ENCODE measurements at regions not wholly inside any gene's neighbourhood (a gene's known extent, or its start where the extent isn't known, plus 50 kb on each side); places are given as distances from the start of the nearest gene placed in this dataset.

DNA sequence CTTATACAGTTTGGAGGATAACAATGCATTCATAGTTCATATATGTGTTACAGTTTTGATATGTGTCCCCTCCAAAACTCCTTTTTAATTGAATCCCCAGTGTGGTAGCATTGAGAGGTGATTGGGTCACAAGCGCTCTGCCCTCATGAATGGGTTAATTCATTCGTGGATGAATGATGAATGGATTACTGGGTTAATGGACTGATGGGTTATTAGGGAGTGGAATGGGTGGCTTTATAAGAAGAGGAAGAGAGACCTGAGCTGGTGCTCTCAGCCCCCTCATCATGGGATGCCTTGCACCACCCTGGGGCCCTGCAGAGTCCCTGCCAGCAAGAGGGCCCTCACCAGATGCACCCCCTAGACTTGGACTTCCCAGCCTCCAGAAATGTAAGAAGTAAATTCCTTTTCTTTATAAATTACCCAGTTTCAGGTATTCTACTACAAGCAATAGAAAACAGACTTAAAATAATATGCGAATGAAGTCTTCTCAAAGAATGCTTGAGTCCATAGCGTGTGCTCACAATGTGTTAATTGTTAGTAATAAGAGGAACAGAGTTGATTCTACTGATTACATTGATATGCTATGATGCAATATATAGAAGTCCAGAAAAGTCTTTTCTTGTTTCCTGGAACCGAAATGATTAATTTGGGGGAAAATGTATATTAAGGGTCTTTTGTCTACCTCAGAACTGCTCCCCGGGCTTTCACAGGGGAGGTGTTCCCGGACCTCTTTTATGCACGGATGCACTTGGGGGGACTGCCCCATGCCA, 190.2 kb downstream of the ERCC6L2 start:
- Histone ChIP-seq H3K9me3 (ENCODE audit: control insufficient read depth in 2 of 2, insufficient read depth in 1 of 2, low read depth in 1 of 2, low read length in 1 of 2) (no peaks in the 10 kb centered on the region), H3K4me1 (ENCODE audit: control insufficient read depth in 3 of 3, insufficient read depth in 2 of 3, low read depth in 1 of 3, low read length in 2 of 3) (peaks cover 0 to 2% (median 0%) of the 10 kb centered on the region in 3 donors), H3K27ac (ENCODE audit: low read depth in 1 of 3, low read length in 2 of 3) (no peak overlapping the region), H3K36me3 (ENCODE audit: control insufficient read depth in 3 of 3, insufficient read depth in 2 of 3, low read depth in 1 of 3, low read length in 3 of 3) (no peaks in the 10 kb centered on the region), H3K27me3 (ENCODE audit: control insufficient read depth in 3 of 3, insufficient read depth in 3 of 3, low read length in 3 of 3) (no peaks in the 10 kb centered on the region), H3K4me3 (ENCODE audit: low read depth in 1 of 3, low read length in 3 of 3) (no peak overlapping the region)
- 90 to 93% (median 90%) methylated on average over 8 of the region's 8 CpGs for WGBS, 3 donors
- no peak for FAIRE-seq
- no peak for DNase-seq

DNA sequence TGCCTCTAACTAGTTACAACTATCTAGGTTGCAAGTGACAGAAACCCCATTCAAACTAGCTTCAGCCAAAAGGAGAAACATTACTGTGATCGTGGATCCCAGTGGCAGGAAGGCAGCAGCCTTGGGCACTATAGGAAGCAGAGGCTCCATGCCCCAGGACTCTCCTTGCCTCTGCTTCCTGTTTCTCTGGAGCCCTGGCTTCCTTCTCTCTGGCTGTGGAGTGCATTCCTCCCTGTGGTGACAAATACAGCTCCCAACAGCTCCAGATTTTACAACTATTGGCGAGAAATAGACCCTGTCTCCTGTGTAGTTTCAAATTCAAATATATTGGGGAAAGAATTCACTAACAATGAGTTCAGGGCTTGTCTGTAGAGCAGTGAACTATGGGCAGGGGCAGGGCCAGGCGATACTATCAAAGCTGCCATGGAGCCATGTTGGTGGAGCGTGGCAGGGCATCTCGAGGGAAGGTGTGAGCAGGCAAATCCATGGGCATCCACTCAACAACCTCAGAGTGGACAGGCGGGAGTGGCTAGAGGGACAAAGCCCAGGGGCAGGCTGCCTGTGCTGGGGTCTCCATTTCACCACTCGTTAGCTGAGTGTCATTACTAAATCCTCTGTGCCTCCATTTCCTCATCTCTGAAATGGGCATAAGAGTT, 189.5 kb downstream of the ERCC6L2 start:
- Histone ChIP-seq H3K9me3 (ENCODE audit: control insufficient read depth in 2 of 2, insufficient read depth in 1 of 2, low read depth in 1 of 2, low read length in 1 of 2) (no peaks in the 10 kb centered on the region), H3K4me1 (ENCODE audit: control insufficient read depth in 3 of 3, insufficient read depth in 2 of 3, low read depth in 1 of 3, low read length in 2 of 3) (peaks cover 0 to 2% (median 0%) of the 10 kb centered on the region in 3 donors), H3K27me3 (ENCODE audit: control insufficient read depth in 3 of 3, insufficient read depth in 3 of 3, low read length in 3 of 3) (no peaks in the 10 kb centered on the region), H3K36me3 (ENCODE audit: control insufficient read depth in 3 of 3, insufficient read depth in 2 of 3, low read depth in 1 of 3, low read length in 3 of 3) (no peaks in the 10 kb centered on the region), H3K4me3 (ENCODE audit: low read depth in 1 of 3, low read length in 3 of 3) (no peak overlapping the region), H3K27ac (ENCODE audit: low read depth in 1 of 3, low read length in 2 of 3) (no peak overlapping the region)
- FAIRE-seq: no peak
- 87 to 94% (median 93%) methylated on average over 7 of the region's 7 CpGs for WGBS, 3 donors
- DNase-seq: no peak

DNA sequence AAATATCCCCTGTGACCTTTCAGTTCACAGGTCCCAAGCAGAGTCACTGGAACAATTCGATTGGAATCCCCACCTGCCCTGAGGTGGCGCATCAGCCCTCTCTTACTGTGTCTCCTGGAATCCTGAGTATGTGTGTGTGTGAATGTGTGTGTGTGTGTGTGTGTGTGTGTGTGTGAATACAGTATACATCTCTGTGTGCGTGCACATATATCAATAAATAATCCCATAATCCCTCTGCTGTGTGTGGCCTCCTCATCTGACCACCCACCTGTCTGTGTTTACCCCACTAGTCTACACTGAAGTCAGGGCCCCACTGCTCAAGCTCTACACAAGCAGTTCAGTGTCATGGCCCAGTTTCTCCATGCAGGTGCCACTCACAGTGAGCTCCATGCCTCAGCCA, 187.4 kb downstream of the ERCC6L2 start:
- DNase-seq: no peak
- FAIRE-seq: no peak
- no peaks in the 10 kb centered on the region for H3K27me3 ChIP-seq (ENCODE audit: control insufficient read depth in 3 of 3, insufficient read depth in 3 of 3, low read length in 3 of 3)
- no peak overlapping the region for H3K4me3 ChIP-seq (ENCODE audit: low read depth in 1 of 3, low read length in 3 of 3)
- WGBS, 3 donors: 82 to 86% (median 83%) methylated on average over 3 of the region's 3 CpGs
- no peak overlapping the region for H3K27ac ChIP-seq (ENCODE audit: low read depth in 1 of 3, low read length in 2 of 3)
- H3K36me3 ChIP-seq (ENCODE audit: control insufficient read depth in 3 of 3, insufficient read depth in 2 of 3, low read depth in 1 of 3, low read length in 3 of 3): no peaks in the 10 kb centered on the region
- H3K4me1 ChIP-seq (ENCODE audit: control insufficient read depth in 3 of 3, insufficient read depth in 2 of 3, low read depth in 1 of 3, low read length in 2 of 3): peaks cover 0 to 2% (median 0%) of the 10 kb centered on the region in 3 donors
- H3K9me3 ChIP-seq (ENCODE audit: control insufficient read depth in 2 of 2, insufficient read depth in 1 of 2, low read depth in 1 of 2, low read length in 1 of 2): no peaks in the 10 kb centered on the region

DNA sequence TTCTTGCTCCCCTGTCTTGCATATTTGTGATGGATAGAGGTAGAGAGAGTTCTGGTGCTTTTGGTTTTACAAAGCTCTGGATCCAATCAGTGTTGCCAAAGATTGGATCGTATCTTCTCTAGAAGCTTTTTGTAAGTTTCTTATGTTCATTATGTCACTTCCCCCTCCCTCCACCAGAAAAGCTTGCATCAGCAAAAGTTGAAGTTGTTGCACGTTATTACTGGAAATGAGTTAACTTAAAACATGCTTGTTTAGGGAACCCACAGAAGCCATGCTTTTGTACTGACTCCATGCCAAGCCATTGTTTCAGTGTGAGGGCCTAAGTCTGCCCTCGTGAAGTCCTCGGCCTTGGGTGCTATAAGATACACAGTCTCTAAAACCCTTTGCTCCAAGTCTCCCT, 186.5 kb downstream of the ERCC6L2 start:
- no peaks in the 10 kb centered on the region for H3K27me3 ChIP-seq (ENCODE audit: control insufficient read depth in 3 of 3, insufficient read depth in 3 of 3, low read length in 3 of 3)
- FAIRE-seq: no peak
- no peak overlapping the region for H3K27ac ChIP-seq (ENCODE audit: low read depth in 1 of 3, low read length in 2 of 3)
- no peaks in the 10 kb centered on the region for H3K36me3 ChIP-seq (ENCODE audit: control insufficient read depth in 3 of 3, insufficient read depth in 2 of 3, low read depth in 1 of 3, low read length in 3 of 3)
- H3K4me1 ChIP-seq (ENCODE audit: control insufficient read depth in 3 of 3, insufficient read depth in 2 of 3, low read depth in 1 of 3, low read length in 2 of 3): peaks cover 0 to 2% (median 0%) of the 10 kb centered on the region in 3 donors
- WGBS, 3 donors: 63 to 88% (median 70%) methylated on average over 4 of the region's 4 CpGs
- no peak for DNase-seq
- no peaks in the 10 kb centered on the region for H3K9me3 ChIP-seq (ENCODE audit: control insufficient read depth in 2 of 2, insufficient read depth in 1 of 2, low read depth in 1 of 2, low read length in 1 of 2)
- no peak overlapping the region for H3K4me3 ChIP-seq (ENCODE audit: low read depth in 1 of 3, low read length in 3 of 3)

DNA sequence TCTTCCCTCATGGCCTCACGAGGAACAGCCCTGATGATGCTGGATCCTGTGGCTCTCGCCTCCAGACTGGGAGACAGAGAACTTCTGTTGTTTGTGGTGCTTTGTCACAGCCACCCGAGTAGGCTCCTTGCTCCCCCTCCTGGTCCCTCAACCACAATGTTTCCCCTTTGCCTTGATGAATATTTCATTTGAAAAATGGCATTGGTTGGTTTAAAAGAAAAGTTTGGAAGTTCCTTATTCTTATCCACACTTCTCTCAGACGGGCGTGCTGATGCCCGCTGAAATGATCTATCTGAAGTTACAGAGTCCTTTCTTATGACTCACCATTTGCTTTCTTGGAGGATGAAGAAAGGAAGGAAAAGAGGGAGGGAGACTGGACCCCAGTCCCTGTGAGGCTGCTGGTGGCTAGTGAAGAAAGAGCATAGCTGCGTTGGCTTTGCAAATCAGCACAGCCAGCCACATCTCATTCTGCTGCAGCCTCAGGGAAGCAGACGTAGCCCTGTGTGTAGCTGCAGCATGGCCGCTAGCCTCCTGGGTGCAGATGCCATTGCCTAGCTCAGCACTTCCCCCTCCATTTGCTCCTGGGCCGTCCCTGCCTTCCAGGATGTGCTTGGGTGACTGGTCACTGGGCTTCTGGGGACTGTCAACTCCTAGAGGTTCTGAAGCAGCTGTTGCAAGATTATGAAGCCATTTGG, 185.9 kb downstream of the ERCC6L2 start:
- Histone ChIP-seq H3K4me1 (ENCODE audit: control insufficient read depth in 3 of 3, insufficient read depth in 2 of 3, low read depth in 1 of 3, low read length in 2 of 3) (peaks cover 0 to 2% (median 0%) of the 10 kb centered on the region in 3 donors), H3K36me3 (ENCODE audit: control insufficient read depth in 3 of 3, insufficient read depth in 2 of 3, low read depth in 1 of 3, low read length in 3 of 3) (no peaks in the 10 kb centered on the region), H3K27me3 (ENCODE audit: control insufficient read depth in 3 of 3, insufficient read depth in 3 of 3, low read length in 3 of 3) (no peaks in the 10 kb centered on the region), H3K27ac (ENCODE audit: low read depth in 1 of 3, low read length in 2 of 3) (peak overlapping the region in 2 of 3 donors; percentile 23 to 66), H3K4me3 (ENCODE audit: low read depth in 1 of 3, low read length in 3 of 3) (no peak overlapping the region), H3K9me3 (ENCODE audit: control insufficient read depth in 2 of 2, insufficient read depth in 1 of 2, low read depth in 1 of 2, low read length in 1 of 2) (no peaks in the 10 kb centered on the region)
- FAIRE-seq (no peak), DNase-seq (peak; percentile 31 to 33)
- 36 to 58% (median 53%) methylated on average over 10 of the region's 10 CpGs for WGBS, 3 donors

DNA sequence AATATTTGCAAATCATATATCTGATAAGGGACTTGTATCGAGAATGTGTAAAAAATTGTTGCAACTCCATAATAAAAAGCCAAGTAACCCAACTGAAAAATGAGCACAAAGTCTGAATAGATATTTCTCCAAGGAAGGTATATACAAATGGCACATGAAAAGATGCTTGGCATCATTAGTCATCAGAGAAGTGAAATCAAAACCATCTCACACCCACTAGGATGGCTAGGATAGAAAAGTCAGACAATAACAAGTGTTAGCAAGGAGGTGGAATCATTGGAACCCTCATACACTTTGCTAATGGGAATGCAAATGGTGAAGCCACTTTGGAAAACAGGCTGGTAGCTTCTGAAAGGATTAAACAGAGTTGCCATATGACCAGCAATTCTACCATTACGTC, 182.7 kb downstream of the ERCC6L2 start:
- FAIRE-seq (no peak), DNase-seq (no peak)
- Histone ChIP-seq H3K27ac (ENCODE audit: low read depth in 1 of 3, low read length in 2 of 3) (no peak overlapping the region), H3K27me3 (ENCODE audit: control insufficient read depth in 3 of 3, insufficient read depth in 3 of 3, low read length in 3 of 3) (no peaks in the 10 kb centered on the region), H3K4me1 (ENCODE audit: control insufficient read depth in 3 of 3, insufficient read depth in 2 of 3, low read depth in 1 of 3, low read length in 2 of 3) (peaks cover 0 to 6% (median 0%) of the 10 kb centered on the region in 3 donors), H3K36me3 (ENCODE audit: control insufficient read depth in 3 of 3, insufficient read depth in 2 of 3, low read depth in 1 of 3, low read length in 3 of 3) (no peaks in the 10 kb centered on the region), H3K4me3 (ENCODE audit: low read depth in 1 of 3, low read length in 3 of 3) (no peak overlapping the region), H3K9me3 (ENCODE audit: control insufficient read depth in 2 of 2, insufficient read depth in 1 of 2, low read depth in 1 of 2, low read length in 1 of 2) (peaks cover 0 to 4% of the 10 kb centered on the region in 2 donors)
- 88 to 97% (median 88%) methylated on average over 2 of the region's 2 CpGs for WGBS, 3 donors

DNA sequence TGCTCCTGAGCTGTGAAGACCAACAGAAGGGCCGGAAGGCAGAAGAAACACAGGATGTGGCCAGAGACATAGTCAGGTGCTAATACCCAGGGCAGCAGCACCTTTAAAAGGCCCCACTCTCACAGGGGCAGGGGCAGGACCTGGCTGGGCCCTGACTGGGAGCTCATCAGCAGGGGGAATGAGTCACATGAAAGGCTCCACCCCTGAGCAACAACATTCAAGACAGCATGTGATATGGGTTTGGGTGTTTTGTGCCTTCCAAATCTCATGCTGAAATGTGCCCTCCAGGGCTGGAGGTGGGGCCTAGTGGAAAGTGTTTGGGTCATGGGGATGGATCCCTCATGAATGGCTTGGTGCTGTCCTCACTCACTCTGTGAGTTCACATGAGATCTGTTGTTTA, 181.7 kb downstream of the ERCC6L2 start:
- Histone ChIP-seq H3K9me3 (ENCODE audit: control insufficient read depth in 2 of 2, insufficient read depth in 1 of 2, low read depth in 1 of 2, low read length in 1 of 2) (peaks cover 0 to 4% of the 10 kb centered on the region in 2 donors), H3K27ac (ENCODE audit: low read depth in 1 of 3, low read length in 2 of 3) (no peak overlapping the region), H3K36me3 (ENCODE audit: control insufficient read depth in 3 of 3, insufficient read depth in 2 of 3, low read depth in 1 of 3, low read length in 3 of 3) (no peaks in the 10 kb centered on the region), H3K27me3 (ENCODE audit: control insufficient read depth in 3 of 3, insufficient read depth in 3 of 3, low read length in 3 of 3) (no peaks in the 10 kb centered on the region), H3K4me1 (ENCODE audit: control insufficient read depth in 3 of 3, insufficient read depth in 2 of 3, low read depth in 1 of 3, low read length in 2 of 3) (peaks cover 0 to 6% (median 0%) of the 10 kb centered on the region in 3 donors), H3K4me3 (ENCODE audit: low read depth in 1 of 3, low read length in 3 of 3) (no peak overlapping the region)
- FAIRE-seq: no peak
- peak in 1 of 2 donors; percentile 13 for DNase-seq
- 75 to 90% (median 89%) methylated on average over 1 of the region's 1 CpG for WGBS, 3 donors

DNA sequence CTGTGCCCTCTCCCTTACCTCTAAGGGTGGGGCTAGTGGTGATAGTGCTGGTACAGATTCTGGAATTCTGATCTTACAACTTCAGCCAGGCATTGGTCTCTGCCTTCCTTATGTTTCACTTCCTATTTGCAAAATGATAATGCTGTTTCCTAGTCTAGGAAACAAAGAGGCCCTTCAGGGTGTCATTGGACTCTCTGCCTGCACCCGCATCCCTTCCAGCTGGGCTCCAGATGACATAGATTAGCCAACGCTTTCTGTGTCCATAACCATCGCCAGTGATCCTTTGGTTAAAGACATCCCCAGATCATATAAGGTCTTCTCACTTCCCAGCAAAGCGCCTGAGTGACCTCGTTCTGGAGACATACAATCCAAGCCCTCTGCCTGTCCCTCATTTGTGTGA, 180.7 kb downstream of the ERCC6L2 start:
- 67 to 78% (median 67%) methylated on average over 5 of the region's 5 CpGs for WGBS, 3 donors
- Histone ChIP-seq H3K27ac (ENCODE audit: low read depth in 1 of 3, low read length in 2 of 3) (peak overlapping the region in 1 of 3 donors; percentile 28), H3K9me3 (ENCODE audit: control insufficient read depth in 2 of 2, insufficient read depth in 1 of 2, low read depth in 1 of 2, low read length in 1 of 2) (peaks cover 0 to 4% of the 10 kb centered on the region in 2 donors), H3K27me3 (ENCODE audit: control insufficient read depth in 3 of 3, insufficient read depth in 3 of 3, low read length in 3 of 3) (no peaks in the 10 kb centered on the region), H3K4me1 (ENCODE audit: control insufficient read depth in 3 of 3, insufficient read depth in 2 of 3, low read depth in 1 of 3, low read length in 2 of 3) (peaks cover 0 to 3% (median 0%) of the 10 kb centered on the region in 3 donors), H3K4me3 (ENCODE audit: low read depth in 1 of 3, low read length in 3 of 3) (no peak overlapping the region), H3K36me3 (ENCODE audit: control insufficient read depth in 3 of 3, insufficient read depth in 2 of 3, low read depth in 1 of 3, low read length in 3 of 3) (no peaks in the 10 kb centered on the region)
- FAIRE-seq (no peak), DNase-seq (peak in 1 of 2 donors; percentile 35)

All from small intestine (tissue), 7 donors.